ENCODE measurements at regions not wholly inside any gene's neighbourhood (a gene's known extent, or its start where the extent isn't known, plus 50 kb on each side); places are given as distances from the start of the nearest gene placed in this dataset.

- H3K9me3 ChIP-seq (ENCODE audit: low read length) = no peaks in the 10 kb centered on the region
- POLR2A ChIA-PET = no interaction called here
- no TSS peak for BruUV-seq (replicated peaks)
These were observed 166.2 kb upstream of the ACO1 start for GRCh38 chr9:32218100-32218767.

DNA sequence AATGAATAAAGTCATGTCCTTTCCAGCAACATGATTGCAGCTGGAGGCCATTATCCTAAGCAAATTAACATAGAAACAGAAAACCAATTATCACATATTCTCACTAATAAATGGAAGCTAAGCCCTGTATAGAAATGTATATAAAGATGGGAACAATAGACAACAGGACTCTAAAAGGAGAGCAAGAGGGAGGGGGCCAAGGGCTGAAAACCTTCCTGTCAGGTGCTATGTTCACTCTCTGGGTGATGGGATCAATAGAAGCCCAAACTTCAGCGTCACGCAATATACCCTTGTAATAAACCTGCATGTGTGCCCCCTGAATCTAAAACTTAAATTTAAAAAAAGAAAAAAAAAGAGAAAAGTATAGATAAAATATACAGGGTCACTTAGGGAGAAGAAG, 163.7 kb upstream of the ACO1 start:
- Histone ChIP-seq H3K9ac (ENCODE audit: insufficient read depth, low read depth, low read length) (no peak overlapping the region), H3K36me3 (replicated peaks in 1 of 2; ENCODE audit: control insufficient read depth in 1 of 2, insufficient read depth in 2 of 2, low read length in 2 of 2) (no peaks in the 10 kb centered on the region), H4K20me1 (ENCODE audit: insufficient read depth, low read length) (no peaks in the 10 kb centered on the region), H3K4me1 (ENCODE audit: insufficient read depth, low read length) (no peaks in the 10 kb centered on the region), H3K27me3 (ENCODE audit: control insufficient read depth in 1 of 2, insufficient read depth in 2 of 2, low read length in 2 of 2) (no peaks in the 10 kb centered on the region), H2AFZ (ENCODE audit: low read length) (no peak overlapping the region), H3K4me2 (ENCODE audit: low read depth, low read length) (no peak overlapping the region), H3K4me3 (replicated peaks in 1 of 3; ENCODE audit: insufficient read depth in 1 of 3, low read depth in 2 of 3, low read length in 3 of 3) (no peak overlapping the region), H3K9me3 (ENCODE audit: low read length) (no peaks in the 10 kb centered on the region), H3K79me2 (ENCODE audit: insufficient read depth, low read length) (no peaks in the 10 kb centered on the region), H3K27ac (ENCODE audit: extremely low read length, insufficient read depth, low read length) (no peak overlapping the region)
- DNase-seq (ENCODE audit: low spot score) (no peak), FAIRE-seq (no peak), ATAC-seq (no peak)
- POLR2A ChIA-PET = no interaction called here
- WGBS (ENCODE audit: low lambda C conversion rate) = 92% methylated on average over 2 of the region's 2 CpGs
- intact Hi-C loops (cut with micrococcal nuclease; ENCODE audit: unreplicated experiment) (no loop called here), in situ Hi-C loops (cut with HindIII; ENCODE audit: extremely low pct_ligation_motif_present, low pct_unique_long_range_greater_than_20kb) (no loop called here)
- BruUV-seq (replicated peaks) = no TSS peak
- no peak for TF ChIP-seq ZBTB42 (CRISPR knock-in tag; IDR thresholded peaks at IDR 0.05)
- TF ChIP-seq JDP2 (CRISPR knock-in tag; IDR thresholded peaks at IDR 0.05; ENCODE audit: borderline replicate concordance) = no peak
- TF ChIP-seq MAZ (IDR thresholded peaks at IDR 0.05; ENCODE audit: borderline replicate concordance, low read depth, low read length) = no peak
- TF ChIP-seq MAZ (CRISPR knock-in tag; IDR thresholded peaks at IDR 0.05; ENCODE audit: low read depth) = no peak
- no peak for TF ChIP-seq ZNF841 (CRISPR knock-in tag; IDR thresholded peaks at IDR 0.05; ENCODE audit: borderline replicate concordance)
- CTCF ChIA-PET (ENCODE audit: low intra/inter-chr PET ratio, low total read pairs) = no interaction called here

More at GRCh38 chr9:32218100-32218767, 166.2 kb upstream of the ACO1 start:
- TF ChIP-seq ZNF446 (CRISPR knock-in tag; IDR thresholded peaks at IDR 0.05) (no peak), TMF1 (CRISPR knock-in tag; IDR thresholded peaks at IDR 0.05; ENCODE audit: low read depth) (no peak), ZNF180 (CRISPR knock-in tag; IDR thresholded peaks at IDR 0.05; ENCODE audit: borderline replicate concordance, low read depth) (no peak)
- Histone ChIP-seq H3K4me1 (ENCODE audit: insufficient read depth, low read length) (no peaks in the 10 kb centered on the region), H3K4me3 (replicated peaks in 1 of 3; ENCODE audit: insufficient read depth in 1 of 3, low read depth in 2 of 3, low read length in 3 of 3) (no peak overlapping the region), H3K27me3 (ENCODE audit: control insufficient read depth in 1 of 2, insufficient read depth in 2 of 2, low read length in 2 of 2) (no peaks in the 10 kb centered on the region), H2AFZ (ENCODE audit: low read length) (no peak overlapping the region), H3K27ac (ENCODE audit: extremely low read length, insufficient read depth, low read length) (no peak overlapping the region), H4K20me1 (ENCODE audit: insufficient read depth, low read length) (no peaks in the 10 kb centered on the region), H3K79me2 (ENCODE audit: insufficient read depth, low read length) (no peaks in the 10 kb centered on the region), H3K9ac (ENCODE audit: insufficient read depth, low read depth, low read length) (no peak overlapping the region), H3K36me3 (replicated peaks in 1 of 2; ENCODE audit: control insufficient read depth in 1 of 2, insufficient read depth in 2 of 2, low read length in 2 of 2) (no peaks in the 10 kb centered on the region), H3K4me2 (ENCODE audit: low read depth, low read length) (no peak overlapping the region)
- CTCF ChIA-PET (ENCODE audit: low intra/inter-chr PET ratio, low total read pairs) = no interaction called here
- no peak for FAIRE-seq
- no peak for ATAC-seq
- intact Hi-C loops (cut with micrococcal nuclease; ENCODE audit: unreplicated experiment) = no loop called here
- in situ Hi-C loops (cut with HindIII; ENCODE audit: extremely low pct_ligation_motif_present, low pct_unique_long_range_greater_than_20kb) = no loop called here
- no peak for DNase-seq (ENCODE audit: low spot score)
